ENCODE measurements at regions not wholly inside any gene's neighbourhood (a gene's known extent, or its start where the extent isn't known, plus 50 kb on each side); places are given as distances from the start of the nearest gene placed in this dataset.

DNA sequence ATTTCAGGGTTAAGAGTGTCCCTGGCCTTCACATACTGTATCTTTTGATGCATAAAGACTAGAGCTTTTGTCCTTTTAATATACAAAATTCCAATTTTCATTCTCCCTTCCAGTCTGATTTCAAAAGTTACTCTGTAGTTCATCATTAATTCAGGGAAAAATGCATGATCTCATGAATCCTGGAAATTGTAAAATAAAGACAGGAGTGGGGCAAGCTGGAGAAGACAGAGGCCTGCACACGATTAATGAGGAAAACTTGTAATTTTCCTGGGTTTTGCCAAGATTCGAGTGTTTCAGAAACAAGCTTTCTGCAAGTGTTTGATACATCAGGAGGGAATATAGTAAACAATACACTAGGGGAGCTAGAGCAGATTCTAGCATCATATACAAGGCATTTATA lies 947.9 kb downstream of the FAT4 start:
- TF ChIP-seq, protein P1, sequence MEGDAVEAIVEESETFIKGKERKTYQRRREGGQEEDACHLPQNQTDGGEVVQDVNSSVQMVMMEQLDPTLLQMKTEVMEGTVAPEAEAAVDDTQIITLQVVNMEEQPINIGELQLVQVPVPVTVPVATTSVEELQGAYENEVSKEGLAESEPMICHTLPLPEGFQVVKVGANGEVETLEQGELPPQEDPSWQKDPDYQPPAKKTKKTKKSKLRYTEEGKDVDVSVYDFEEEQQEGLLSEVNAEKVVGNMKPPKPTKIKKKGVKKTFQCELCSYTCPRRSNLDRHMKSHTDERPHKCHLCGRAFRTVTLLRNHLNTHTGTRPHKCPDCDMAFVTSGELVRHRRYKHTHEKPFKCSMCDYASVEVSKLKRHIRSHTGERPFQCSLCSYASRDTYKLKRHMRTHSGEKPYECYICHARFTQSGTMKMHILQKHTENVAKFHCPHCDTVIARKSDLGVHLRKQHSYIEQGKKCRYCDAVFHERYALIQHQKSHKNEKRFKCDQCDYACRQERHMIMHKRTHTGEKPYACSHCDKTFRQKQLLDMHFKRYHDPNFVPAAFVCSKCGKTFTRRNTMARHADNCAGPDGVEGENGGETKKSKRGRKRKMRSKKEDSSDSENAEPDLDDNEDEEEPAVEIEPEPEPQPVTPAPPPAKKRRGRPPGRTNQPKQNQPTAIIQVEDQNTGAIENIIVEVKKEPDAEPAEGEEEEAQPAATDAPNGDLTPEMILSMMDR (IDR thresholded peaks at IDR 0.05 in 4 of 5, conservative IDR thresholded peaks at IDR 0.05 in 1 of 5) = no peak
- no peak for TF ChIP-seq POLR2A (IDR thresholded peaks at IDR 0.05)
